NCI-H2171 treated with DMSO at 0.1 percent for 48 hours (cell line): ENCODE measurements at regions not wholly inside any gene's neighbourhood (a gene's known extent, or its start where the extent isn't known, plus 50 kb on each side); places are given as distances from the start of the nearest gene placed in this dataset.
"Not testable (repeated sequence)": the region's sequence is repeated elsewhere in the genome, so short reads cannot be mapped to it uniquely, and the experiment has no call there.

Experiments used
- DNase-seq: peaks from one replicate; lab custom pipeline; 2025; lab: John Stamatoyannopoulos, UW

- no peak for DNase-seq
These were observed 50.8 kb upstream of the PTHLH start for GRCh38 chr12:28023156-28023887.

GRCh38 chr12:28024231-28024995, 51.9 kb upstream of the PTHLH start:
- DNase-seq, result no peak

GRCh38 chr12:28025821-28026505, 53.4 kb upstream of the PTHLH start:
- peak; percentile 95 for DNase-seq

GRCh38 chr12:28026701-28027100, 54.2 kb upstream of the PTHLH start:
- DNase-seq, result peak; percentile 96

GRCh38 chr12:28027328-28027727, 54.8 kb upstream of the PTHLH start:
- peak; percentile 100 for DNase-seq

GRCh38 chr12:28027947-28028724, 55.6 kb upstream of the PTHLH start:
- no peak for DNase-seq

- DNase-seq, result no peak
These were observed 60.4 kb upstream of the PTHLH start for GRCh38 chr12:28032811-28033537.

GRCh38 chr12:28033538-28033915, 61.0 kb upstream of the PTHLH start:
- DNase-seq, result no peak

GRCh38 chr12:28034271-28034670, 61.7 kb upstream of the PTHLH start:
- no peak for DNase-seq

- peak; percentile 80 for DNase-seq
These were observed 63.0 kb upstream of the PTHLH start for GRCh38 chr12:28035500-28035899.

GRCh38 chr12:28036940-28037339, 64.4 kb upstream of the PTHLH start:
- DNase-seq, result peak; percentile 66

- DNase-seq, result peak; percentile 100
These were observed 67.7 kb upstream of the PTHLH start for GRCh38 chr12:28040246-28040645.

- DNase-seq, result not testable (repeated sequence)
These were observed 74.1 kb upstream of the PTHLH start for GRCh38 chr12:28046600-28046999.

- no peak for DNase-seq
These were observed 78.1 kb upstream of the PTHLH start for GRCh38 chr12:28050606-28051005.

- peak; percentile 68 for DNase-seq
These were observed 79.2 kb upstream of the PTHLH start for GRCh38 chr12:28051516-28052354.

GRCh38 chr12:28053564-28053963, 81.0 kb upstream of the PTHLH start:
- no peak for DNase-seq

GRCh38 chr12:28054583-28054982, 82.0 kb upstream of the PTHLH start:
- DNase-seq, result no peak

GRCh38 chr12:28057856-28058615, 85.5 kb upstream of the PTHLH start:
- no peak for DNase-seq

- no peak for DNase-seq
These were observed 86.7 kb upstream of the PTHLH start for GRCh38 chr12:28059220-28059619.

GRCh38 chr12:28059668-28060067, 87.1 kb upstream of the PTHLH start:
- no peak for DNase-seq
